ENCODE measurements at regions not wholly inside any gene's neighbourhood (a gene's known extent, or its start where the extent isn't known, plus 50 kb on each side); places are given as distances from the start of the nearest gene placed in this dataset.

GRCh38 chr12:61857968-61858367 is 402.2 kb upstream of the USP15 start:
- no peak for TF ChIP-seq ETV6 (IDR thresholded peaks at IDR 0.05; ENCODE audit: borderline replicate concordance in 1 of 2, low read depth in 2 of 2, low read length in 1 of 2)
- no peak for TF ChIP-seq ETV6 (CRISPR knock-in tag; IDR thresholded peaks at IDR 0.05; ENCODE audit: borderline replicate concordance)
- TF ChIP-seq RHOXF2B (CRISPR knock-in tag; conservative IDR thresholded peaks at IDR 0.05) = no peak
- TF ChIP-seq, protein P1, sequence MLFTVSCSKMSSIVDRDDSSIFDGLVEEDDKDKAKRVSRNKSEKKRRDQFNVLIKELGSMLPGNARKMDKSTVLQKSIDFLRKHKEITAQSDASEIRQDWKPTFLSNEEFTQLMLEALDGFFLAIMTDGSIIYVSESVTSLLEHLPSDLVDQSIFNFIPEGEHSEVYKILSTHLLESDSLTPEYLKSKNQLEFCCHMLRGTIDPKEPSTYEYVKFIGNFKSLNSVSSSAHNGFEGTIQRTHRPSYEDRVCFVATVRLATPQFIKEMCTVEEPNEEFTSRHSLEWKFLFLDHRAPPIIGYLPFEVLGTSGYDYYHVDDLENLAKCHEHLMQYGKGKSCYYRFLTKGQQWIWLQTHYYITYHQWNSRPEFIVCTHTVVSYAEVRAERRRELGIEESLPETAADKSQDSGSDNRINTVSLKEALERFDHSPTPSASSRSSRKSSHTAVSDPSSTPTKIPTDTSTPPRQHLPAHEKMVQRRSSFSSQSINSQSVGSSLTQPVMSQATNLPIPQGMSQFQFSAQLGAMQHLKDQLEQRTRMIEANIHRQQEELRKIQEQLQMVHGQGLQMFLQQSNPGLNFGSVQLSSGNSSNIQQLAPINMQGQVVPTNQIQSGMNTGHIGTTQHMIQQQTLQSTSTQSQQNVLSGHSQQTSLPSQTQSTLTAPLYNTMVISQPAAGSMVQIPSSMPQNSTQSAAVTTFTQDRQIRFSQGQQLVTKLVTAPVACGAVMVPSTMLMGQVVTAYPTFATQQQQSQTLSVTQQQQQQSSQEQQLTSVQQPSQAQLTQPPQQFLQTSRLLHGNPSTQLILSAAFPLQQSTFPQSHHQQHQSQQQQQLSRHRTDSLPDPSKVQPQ (CRISPR knock-in tag; IDR thresholded peaks at IDR 0.05; ENCODE audit: borderline replicate concordance) = no peak
- TF ChIP-seq MAFG (tag; conservative IDR thresholded peaks at IDR 0.05) = no peak
- no peak for TF ChIP-seq KDM1A (IDR thresholded peaks at IDR 0.05)
- TF ChIP-seq, protein P2, sequence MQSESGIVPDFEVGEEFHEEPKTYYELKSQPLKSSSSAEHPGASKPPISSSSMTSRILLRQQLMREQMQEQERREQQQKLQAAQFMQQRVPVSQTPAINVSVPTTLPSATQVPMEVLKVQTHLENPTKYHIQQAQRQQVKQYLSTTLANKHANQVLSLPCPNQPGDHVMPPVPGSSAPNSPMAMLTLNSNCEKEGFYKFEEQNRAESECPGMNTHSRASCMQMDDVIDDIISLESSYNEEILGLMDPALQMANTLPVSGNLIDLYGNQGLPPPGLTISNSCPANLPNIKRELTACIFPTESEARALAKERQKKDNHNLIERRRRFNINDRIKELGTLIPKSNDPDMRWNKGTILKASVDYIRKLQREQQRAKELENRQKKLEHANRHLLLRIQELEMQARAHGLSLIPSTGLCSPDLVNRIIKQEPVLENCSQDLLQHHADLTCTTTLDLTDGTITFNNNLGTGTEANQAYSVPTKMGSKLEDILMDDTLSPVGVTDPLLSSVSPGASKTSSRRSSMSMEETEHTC (IDR thresholded peaks at IDR 0.05) = no peak
- no peak for TF ChIP-seq TRIM24 (IDR thresholded peaks at IDR 0.05)
- TF ChIP-seq SLC30A9 (CRISPR knock-in tag; IDR thresholded peaks at IDR 0.05) = no peak
- no peak for TF ChIP-seq FOXP4 (CRISPR knock-in tag; IDR thresholded peaks at IDR 0.05; ENCODE audit: borderline replicate concordance)
- TF ChIP-seq CHD1 (IDR thresholded peaks at IDR 0.05; ENCODE audit: low read length) = no peak
- TF ChIP-seq SETDB1 (IDR thresholded peaks at IDR 0.05; ENCODE audit: low read length) = no peak
- TF ChIP-seq YY1 (IDR thresholded peaks at IDR 0.05; ENCODE audit: borderline replicate concordance in 1 of 3, control insufficient read depth in 1 of 3, extremely low read depth in 1 of 3, insufficient read depth in 3 of 3, insufficient read length in 1 of 3, insufficient replicate concordance in 2 of 3, low read depth in 1 of 3, low read length in 2 of 3) = no peak
- no peak for TF ChIP-seq ZNF224 (CRISPR knock-in tag; IDR thresholded peaks at IDR 0.05)
- TF ChIP-seq NFYB (IDR thresholded peaks at IDR 0.05; ENCODE audit: extremely low read depth, insufficient read length) = no peak
- in situ Hi-C loops (cut with MboI) (no loop called here), intact Hi-C loops (cut with micrococcal nuclease) (no loop called here)
- DNase-seq (ENCODE audit: extremely low read depth in 1 of 4, low spot score in 3 of 4) = no peak
- ChIA-PET POLR2A (no interaction called here), CTCF (ENCODE audit: low intra/inter-chr PET ratio) (no interaction called here)
- no peaks in the 10 kb centered on the region for H4K20me1 ChIP-seq (replicated peaks; ENCODE audit: control insufficient read depth, insufficient read depth, low read length)
- no peak overlapping the region for H3K9ac ChIP-seq (ENCODE audit: insufficient read depth in 1 of 2, low read depth in 2 of 2, low read length in 2 of 2)
- no peak overlapping the region for H3K4me2 ChIP-seq (ENCODE audit: insufficient read depth, low read length)
- H3K4me1 ChIP-seq (replicated peaks in 1 of 2; ENCODE audit: control insufficient read depth in 2 of 2, insufficient read depth in 2 of 2, low read length in 2 of 2) = no peaks in the 10 kb centered on the region
- no peak overlapping the region for H3K27ac ChIP-seq (ENCODE audit: extremely low read depth, low read depth, low read length)
- BruUV-seq (replicated peaks) = no TSS peak
- no peak for ATAC-seq
- H3K4me3 ChIP-seq = no peak overlapping the region
- no peak for FAIRE-seq
- H3K79me2 ChIP-seq (ENCODE audit: control insufficient read depth, insufficient read depth, low read length) = no peaks in the 10 kb centered on the region
- 0% methylated on average over 2 of the region's 2 CpGs for WGBS (ENCODE audit: insufficient coverage, low coverage, missing lambda C conversion rate)
- H3K9me3 ChIP-seq (replicated peaks; ENCODE audit: control insufficient read depth, insufficient read depth, low read depth, low read length) = peaks cover 2% of the 10 kb centered on the region; the same call in 1 of the 2 replicates
- no peak overlapping the region for H2AFZ ChIP-seq (ENCODE audit: low read depth, low read length)
- H3K27me3 ChIP-seq (ENCODE audit: control insufficient read depth in 2 of 2, insufficient read depth in 2 of 2, low read length in 2 of 2) = no peaks in the 10 kb centered on the region
- no peaks in the 10 kb centered on the region for H3K36me3 ChIP-seq (ENCODE audit: control insufficient read depth, insufficient read depth, low read length)
- H3K9me1 ChIP-seq (ENCODE audit: control insufficient read depth, insufficient read depth, low read length) = no peaks in the 10 kb centered on the region

Measured in K562 (cell line).